ENCODE measurements at regions not wholly inside any gene's neighbourhood (a gene's known extent, or its start where the extent isn't known, plus 50 kb on each side); places are given as distances from the start of the nearest gene placed in this dataset.
A peak's percentile ranks its signal among the peaks of the same experiment; 100 is the strongest.
"Not testable (repeated sequence)": the region's sequence is repeated elsewhere in the genome, so short reads cannot be mapped to it uniquely, and the experiment has no call there.

GRCh38 chr14:82636426-82636825, 1102.8 kb upstream of the SEL1L start:
- FAIRE-seq, result no peak

GRCh38 chr14:82641050-82641540, 1107.4 kb upstream of the SEL1L start:
- FAIRE-seq, result no peak

- FAIRE-seq, result no peak
Measured at GRCh38 chr14:82642425-82642824, 1108.8 kb upstream of the SEL1L start.

- no peak for FAIRE-seq
Measured at GRCh38 chr14:82647088-82647810, 1113.6 kb upstream of the SEL1L start.

- no peak for FAIRE-seq
Measured at GRCh38 chr14:82655770-82656169, 1122.1 kb upstream of the SEL1L start.

- no peak for FAIRE-seq
Measured at GRCh38 chr14:82657186-82657675, 1123.6 kb upstream of the SEL1L start.

DNA sequence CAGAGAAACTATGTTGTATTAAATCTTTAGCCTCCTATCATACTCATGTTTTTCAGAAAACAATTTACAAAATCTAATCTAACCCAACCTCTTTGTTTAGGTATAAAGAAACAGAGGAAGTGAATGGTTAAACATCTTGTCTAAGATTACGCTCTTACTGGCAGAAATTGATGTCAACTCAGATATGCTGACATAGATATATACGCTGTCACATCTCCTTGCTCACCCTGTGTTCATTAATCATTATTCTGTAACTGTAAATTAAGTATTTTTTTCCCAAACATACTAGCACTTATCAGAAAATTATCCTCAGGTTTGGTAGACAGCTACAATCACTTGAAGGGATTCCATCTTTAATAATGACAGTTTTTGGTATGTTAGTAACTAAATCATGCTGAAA, 1127.6 kb upstream of the SEL1L start:
- FAIRE-seq, result no peak

DNA sequence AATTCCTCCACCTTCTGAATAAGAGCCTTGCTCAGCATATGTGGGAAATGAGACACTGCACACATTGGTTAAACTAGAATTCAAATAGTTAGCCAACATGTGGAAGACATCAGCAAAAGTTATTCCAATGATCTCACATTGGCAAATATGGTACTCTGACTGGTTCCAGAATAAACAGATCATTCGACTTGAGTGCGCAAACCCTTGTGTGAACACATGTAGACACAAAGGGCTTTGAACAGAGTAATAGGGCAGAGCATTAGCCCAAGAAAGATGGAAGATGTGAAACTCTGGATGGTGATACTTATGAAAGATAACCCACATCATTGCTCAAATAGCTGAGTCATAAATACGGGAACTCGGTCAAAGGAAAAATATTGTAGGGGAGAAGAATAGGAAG, 1133.4 kb upstream of the SEL1L start:
- FAIRE-seq, result no peak

GRCh38 chr14:82667501-82667900, 1133.8 kb upstream of the SEL1L start:
- FAIRE-seq, result no peak

DNA sequence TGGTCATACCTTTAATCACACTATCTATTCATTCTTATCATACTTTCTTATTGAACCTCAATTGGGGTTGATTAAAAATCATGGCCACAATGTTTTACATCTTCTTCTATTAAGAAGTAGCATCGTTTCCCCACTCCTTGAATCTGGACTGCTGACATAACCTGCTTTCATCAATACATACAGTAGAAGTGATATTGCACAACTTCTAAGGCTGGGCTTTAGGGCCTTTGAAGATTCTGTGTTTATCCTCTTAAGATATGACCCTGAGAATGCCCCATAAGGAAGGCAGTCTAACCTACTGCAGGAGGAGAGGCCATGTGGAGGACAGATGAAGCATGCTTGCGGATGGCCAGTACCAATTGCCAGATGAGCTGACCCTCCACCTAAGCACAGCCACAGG, 1142.8 kb upstream of the SEL1L start:
- FAIRE-seq, result no peak

DNA sequence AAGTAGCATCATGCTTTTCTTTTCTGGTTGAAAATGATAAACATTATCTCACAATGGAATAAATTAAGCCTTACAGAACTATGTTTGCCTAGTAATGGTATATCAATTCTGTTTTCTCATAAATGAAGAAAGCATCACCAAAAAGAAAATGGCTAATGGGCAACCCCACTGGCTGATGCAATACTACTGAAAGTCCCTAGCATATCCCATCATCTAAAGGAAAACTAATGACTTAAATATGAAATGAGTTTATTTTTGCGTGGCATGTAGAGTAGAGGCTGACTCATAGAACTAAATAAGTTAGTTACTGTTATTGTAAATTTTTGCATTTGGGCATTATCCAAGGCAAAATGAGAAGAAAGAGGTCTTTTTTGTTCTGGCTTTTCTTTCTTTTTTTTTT, 1156.3 kb upstream of the SEL1L start:
- FAIRE-seq, result no peak

GRCh38 chr14:82691191-82691590, 1157.5 kb upstream of the SEL1L start:
- not testable (repeated sequence) for FAIRE-seq

GRCh38 chr14:82694820-82695219, 1161.2 kb upstream of the SEL1L start:
- FAIRE-seq, result no peak

DNA sequence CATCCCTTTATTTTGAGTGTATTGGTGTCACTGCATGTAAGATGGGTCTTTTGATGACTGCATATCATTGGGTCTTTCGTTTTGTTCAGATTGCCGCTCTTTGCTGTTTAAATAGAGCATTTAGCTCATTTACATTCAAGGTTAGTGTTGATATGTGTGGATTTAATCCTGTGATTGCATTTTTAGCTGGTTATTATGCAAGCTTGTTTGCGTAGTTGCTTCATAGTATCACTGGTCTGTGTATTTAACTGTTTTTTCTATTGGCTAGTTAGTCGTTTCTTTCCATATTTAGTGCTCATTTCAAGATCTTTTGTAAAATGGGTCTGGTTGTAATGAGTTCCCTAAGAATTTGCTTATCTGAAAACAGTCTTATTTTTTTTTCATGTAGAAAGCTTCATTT, 1170.6 kb upstream of the SEL1L start:
- FAIRE-seq, result no peak

DNA sequence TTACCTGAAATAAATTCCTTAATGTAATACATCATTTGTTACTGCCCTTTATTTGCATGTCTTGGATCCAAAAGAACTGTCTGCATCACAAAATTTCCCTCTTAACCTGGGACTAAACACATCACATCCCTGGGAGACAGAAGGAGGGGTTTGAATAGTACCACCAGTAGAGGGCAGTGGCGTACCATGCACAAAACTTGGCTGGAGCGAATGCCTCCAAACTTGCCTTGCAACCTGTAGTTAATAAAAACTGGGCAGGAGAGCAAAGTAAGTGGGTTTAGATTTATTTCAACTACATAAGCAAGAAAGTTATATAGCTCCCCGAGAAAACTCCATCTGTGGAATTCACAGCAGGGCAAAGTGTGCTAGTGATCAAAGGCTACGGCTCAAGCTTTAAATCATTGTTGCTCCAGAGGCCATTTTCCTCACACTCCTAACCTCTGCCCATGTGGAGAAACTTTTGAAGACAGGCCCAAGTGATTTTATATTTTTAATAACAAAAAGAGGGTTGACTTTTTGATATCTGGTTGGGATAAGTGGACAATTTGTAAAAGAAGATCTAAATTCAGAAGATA, 1176.7 kb upstream of the SEL1L start:
- peak; percentile 65 for FAIRE-seq

DNA sequence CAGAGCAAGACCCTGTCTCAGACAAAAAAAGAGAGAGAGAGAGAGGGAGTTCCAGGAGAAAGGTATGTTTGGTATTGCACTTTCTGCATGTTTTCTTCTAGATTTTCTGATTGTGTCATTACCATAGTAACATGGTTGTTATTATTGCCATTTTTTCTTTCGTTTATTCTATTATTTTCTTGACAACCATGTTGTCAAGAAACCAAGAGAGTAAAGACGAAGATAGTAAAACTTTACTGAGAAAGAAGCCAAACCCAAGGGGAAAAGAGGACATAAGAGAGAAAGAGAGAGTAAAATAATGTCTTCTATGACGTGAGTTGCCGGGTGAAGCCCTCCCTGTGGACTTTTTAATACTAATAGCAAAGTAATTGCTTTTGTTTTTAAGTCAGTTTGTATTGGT, 1186.0 kb upstream of the SEL1L start:
- FAIRE-seq, result no peak

GRCh38 chr14:82720431-82720830, 1186.8 kb upstream of the SEL1L start:
- FAIRE-seq, result no peak

DNA sequence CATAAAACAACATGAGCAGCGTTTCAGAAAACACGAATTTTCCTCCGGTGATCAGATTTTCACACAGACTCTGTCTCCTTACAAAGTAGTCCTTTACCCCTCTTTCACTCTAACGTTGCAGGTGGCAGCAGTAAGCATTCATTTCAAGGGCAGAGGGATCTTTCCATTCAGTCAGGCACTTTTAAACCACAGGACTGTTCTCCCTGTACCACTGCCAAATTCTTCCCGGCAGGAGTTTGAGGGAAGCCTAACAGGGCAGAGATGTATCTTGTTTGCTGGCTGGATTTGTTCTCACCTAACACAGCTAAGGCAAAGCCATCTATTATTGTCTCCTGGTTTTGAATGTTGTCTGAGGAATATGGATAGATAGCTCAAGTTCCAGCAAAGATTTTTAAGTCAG, 1187.3 kb upstream of the SEL1L start:
- no peak for FAIRE-seq

DNA sequence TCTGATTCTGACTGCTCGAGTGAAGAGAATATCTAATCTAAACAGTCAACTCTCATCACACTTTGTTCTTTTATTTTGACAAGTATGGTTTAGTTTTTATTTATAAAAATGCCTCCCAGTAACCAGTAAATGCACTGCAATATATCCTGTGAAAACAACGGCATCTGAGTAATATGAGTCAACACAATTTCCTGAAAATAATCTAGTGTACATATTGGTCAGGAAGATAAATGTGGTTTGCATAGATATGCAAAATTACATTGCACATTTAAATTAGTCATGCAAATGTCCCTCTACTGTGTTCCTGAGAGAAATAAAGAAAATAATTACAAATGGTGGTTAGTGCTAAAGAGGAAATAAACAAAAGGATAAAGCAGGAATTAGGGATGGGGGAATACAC, 1190.7 kb upstream of the SEL1L start:
- FAIRE-seq, result no peak

DNA sequence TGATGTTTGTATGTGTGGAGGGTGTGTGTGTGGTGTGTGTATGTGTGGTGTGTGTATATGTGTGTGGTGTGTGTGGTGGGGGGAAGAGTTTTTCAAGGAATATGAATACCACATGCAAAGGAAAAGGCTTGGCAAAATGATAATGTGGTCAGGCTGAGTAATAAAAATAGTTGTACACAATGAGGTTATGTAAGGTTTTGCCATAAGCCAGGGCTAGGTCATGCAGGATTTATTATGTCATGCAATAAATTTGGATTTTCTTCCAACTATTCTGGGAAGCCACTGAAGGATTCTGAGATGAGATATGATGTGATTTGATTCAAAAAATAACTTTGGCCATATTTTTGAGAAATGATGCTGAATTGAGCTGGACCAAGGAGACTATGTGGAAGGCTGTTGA, 1191.6 kb upstream of the SEL1L start:
- no peak for FAIRE-seq

- no peak for FAIRE-seq
Measured at GRCh38 chr14:82731526-82731925, 1197.9 kb upstream of the SEL1L start.

GRCh38 chr14:82740547-82740946, 1206.9 kb upstream of the SEL1L start:
- FAIRE-seq, result no peak

DNA sequence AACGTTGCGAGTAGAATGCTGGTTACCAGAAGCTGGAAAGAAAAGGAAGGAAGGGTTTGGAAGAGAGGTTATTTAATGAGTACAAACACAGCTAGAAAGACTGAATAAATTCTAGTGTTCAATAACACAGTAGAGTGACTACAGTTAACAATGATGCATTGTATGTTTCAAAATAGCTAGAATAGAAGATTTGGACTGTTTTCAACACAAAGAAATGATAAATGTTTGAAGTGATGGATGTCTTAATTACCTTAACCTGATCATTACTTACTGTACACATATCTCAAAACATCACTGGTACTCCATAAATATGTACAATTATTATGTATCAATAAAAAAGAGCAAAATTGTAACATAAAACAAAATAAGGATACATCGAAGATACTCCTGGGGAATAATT, 1221.8 kb upstream of the SEL1L start:
- no peak for FAIRE-seq

GRCh38 chr14:82755923-82756322, 1222.3 kb upstream of the SEL1L start:
- no peak for FAIRE-seq

DNA sequence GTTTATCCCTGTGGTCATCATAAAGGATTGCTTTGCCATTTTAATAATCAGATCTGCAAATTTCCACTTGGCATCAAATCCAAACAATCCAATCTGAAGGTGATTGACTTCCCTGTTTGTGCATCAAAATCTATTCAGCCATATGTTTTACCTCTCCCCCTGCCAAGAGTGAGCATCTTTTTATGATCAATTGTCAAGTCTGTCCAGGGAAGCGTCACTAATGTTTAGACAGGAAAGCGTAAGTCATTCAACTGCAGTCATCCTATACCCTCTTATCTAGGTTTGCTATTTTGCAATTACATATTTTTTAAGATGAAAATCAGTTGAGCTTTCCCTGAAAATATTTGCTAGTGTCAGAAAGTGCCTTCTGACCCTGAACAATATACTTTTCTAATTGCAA, 1224.1 kb upstream of the SEL1L start:
- no peak for FAIRE-seq
